Esophagus squamous epithelium (tissue), 5 donors: ENCODE measurements at regions not wholly inside any gene's neighbourhood (a gene's known extent, or its start where the extent isn't known, plus 50 kb on each side); places are given as distances from the start of the nearest gene placed in this dataset.

ENCODE experiments used
- DNase-seq: peaks from one replicate; lab custom pipeline; 2025; lab: John Stamatoyannopoulos, UW
- H3K27ac ChIP-seq, 4 donors: fragments of 200-600 bp; sonication (generic); one replicate each; pipeline ENCODE4 v1.5.1; 2016 to 2019; ENCODE audit warnings: mild to moderate bottlenecking in 1 of 4
- H3K27me3 ChIP-seq, 4 donors: fragments of 200-600 bp; sonication (generic); 1 replicate in 3 of 4; 2 replicates in 1 of 4; pipeline versions ENCODE4 v1.5.1 to v1.6.0; 2017 to 2021; ENCODE audit warnings: antibody characterized with exemption in 1 of 4
- H3K36me3 ChIP-seq, 3 donors: fragments of 200-600 bp; sonication (generic); one replicate each; pipeline ENCODE4 v1.5.1; 2016 to 2019
- H3K4me1 ChIP-seq, 3 donors: fragments of 200-600 bp; sonication (generic); one replicate each; pipeline ENCODE4 v1.5.1; 2017 to 2019
- H3K4me3 ChIP-seq, 4 donors: fragments of 200-600 bp; sonication (generic); 1 replicate in 3 of 4; 2 replicates in 1 of 4; pipeline ENCODE4 v1.5.1; 2016 to 2019; ENCODE audit warnings: mild to moderate bottlenecking in 2 of 4, moderate library complexity in 1 of 4
- H3K9me3 ChIP-seq, 3 donors: fragments of 200-600 bp; sonication (generic); one replicate each; pipeline ENCODE4 v1.5.1; 2016 to 2019
- CTCF ChIP-seq, 6 experiments: fragments of 450-650 bp in 4 of 6; fragments of 200-600 bp in 2 of 6; sonication (generic) in 2 of 6; IDR thresholded peaks; one replicate each; pipeline ENCODE4 v1.5.1; 2016 to 2019; ENCODE audit warnings: antibody characterized with exemption in 6 of 6, mild to moderate bottlenecking in 4 of 6, moderate library complexity in 4 of 6
- POLR2A ChIP-seq, 4 donors: fragments of 450-650 bp; IDR thresholded peaks; one replicate each; pipeline ENCODE4 v1.6.1; 2017; ENCODE audit warnings: antibody characterized with exemption in 4 of 4, mild to moderate bottlenecking in 4 of 4, moderate library complexity in 3 of 4
- WGBS, 2 donors: methylation state at CpG; one replicate each; pipeline ENCODE4 v1.1.5; 2018; 5-methylcytosine and 5-hydroxymethylcytosine counted together
- intact Hi-C: fragments of 100-400 bp; cut with DNase I; formaldehyde crosslinking; loops from one replicate; pipeline ENCODE4 v1.15.0; 2022
- donor health status: DM: yes; HTN: yes; CAD: no.

DNA sequence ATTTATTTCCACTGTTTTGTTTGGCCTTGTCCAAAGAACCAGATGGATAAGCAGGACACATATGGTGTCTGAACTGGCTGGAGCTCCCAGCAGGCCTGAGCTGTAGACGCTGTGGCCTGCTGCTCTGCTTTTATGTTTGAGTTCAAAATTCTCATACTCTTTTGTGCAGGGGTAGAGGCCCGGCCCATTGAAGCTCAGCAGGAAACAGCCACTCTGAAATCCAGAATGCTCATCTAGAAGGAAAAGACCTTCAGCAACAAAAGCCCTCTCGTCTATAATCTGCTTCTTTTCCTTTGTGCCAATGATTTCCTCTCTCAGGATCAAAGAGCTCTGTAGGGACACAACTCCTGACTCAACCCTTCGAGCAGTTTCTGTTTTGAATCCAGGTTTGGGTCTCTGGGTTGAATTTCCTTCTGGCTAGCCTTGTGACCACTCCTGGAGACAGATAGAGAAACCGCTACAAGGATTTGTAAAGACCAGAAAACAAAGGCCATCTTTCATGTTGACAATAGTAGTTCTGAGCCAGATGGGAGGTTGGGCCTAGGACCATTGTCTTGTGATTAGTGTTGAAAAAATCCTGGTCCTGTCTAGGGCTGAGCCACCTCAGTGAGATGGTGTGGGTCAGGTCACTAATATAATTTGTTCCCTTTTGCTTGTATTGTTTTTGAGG, 446.7 kb downstream of the BCKDHB start:
- no peaks in the 10 kb centered on the region for H3K27me3 ChIP-seq
- H3K4me1 ChIP-seq: peaks cover 0 to 5% (median 0%) of the 10 kb centered on the region in 3 donors
- no peak for TF ChIP-seq POLR2A (IDR thresholded peaks at IDR 0.05)
- TF ChIP-seq CTCF (IDR thresholded peaks at IDR 0.05): no peak
- no peaks in the 10 kb centered on the region for H3K9me3 ChIP-seq
- no peak overlapping the region for H3K27ac ChIP-seq
- DNase-seq: no peak
- 48 to 69% methylated on average over 5 of the region's 5 CpGs for WGBS, 2 donors
- intact Hi-C loops: no loop called here
- H3K4me3 ChIP-seq: no peak overlapping the region
- H3K36me3 ChIP-seq: no peaks in the 10 kb centered on the region

DNA sequence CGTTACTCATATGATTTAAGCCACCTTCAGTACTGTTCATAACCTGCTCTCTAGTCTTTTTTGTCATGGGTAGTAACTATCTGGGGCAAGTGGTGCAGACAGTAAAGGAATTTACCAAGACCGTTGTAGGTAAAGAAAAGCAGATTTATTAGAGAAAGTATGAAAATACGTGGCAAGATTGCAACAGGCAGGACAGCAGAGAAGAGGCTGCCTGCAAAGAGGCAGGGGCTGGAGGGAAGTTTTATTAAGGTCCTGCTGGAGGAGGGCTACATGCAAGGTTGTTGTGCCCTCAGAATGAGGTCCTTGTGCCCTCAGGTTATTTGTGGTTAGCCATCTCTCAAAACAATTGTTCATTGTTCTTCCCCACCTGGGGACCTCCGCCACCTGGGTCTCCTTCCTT, 444.3 kb downstream of the BCKDHB start:
- 73 to 81% methylated on average over 4 of the region's 4 CpGs for WGBS, 2 donors
- peaks cover 0 to 9% (median 0%) of the 10 kb centered on the region in 3 donors for H3K4me1 ChIP-seq
- TF ChIP-seq CTCF (IDR thresholded peaks at IDR 0.05) (no peak), POLR2A (IDR thresholded peaks at IDR 0.05) (no peak)
- H3K27me3 ChIP-seq: no peaks in the 10 kb centered on the region
- DNase-seq: no peak
- no peak overlapping the region for H3K27ac ChIP-seq
- intact Hi-C loops: no loop called here
- no peak overlapping the region for H3K4me3 ChIP-seq
- no peaks in the 10 kb centered on the region for H3K36me3 ChIP-seq
- H3K9me3 ChIP-seq: no peaks in the 10 kb centered on the region

DNA sequence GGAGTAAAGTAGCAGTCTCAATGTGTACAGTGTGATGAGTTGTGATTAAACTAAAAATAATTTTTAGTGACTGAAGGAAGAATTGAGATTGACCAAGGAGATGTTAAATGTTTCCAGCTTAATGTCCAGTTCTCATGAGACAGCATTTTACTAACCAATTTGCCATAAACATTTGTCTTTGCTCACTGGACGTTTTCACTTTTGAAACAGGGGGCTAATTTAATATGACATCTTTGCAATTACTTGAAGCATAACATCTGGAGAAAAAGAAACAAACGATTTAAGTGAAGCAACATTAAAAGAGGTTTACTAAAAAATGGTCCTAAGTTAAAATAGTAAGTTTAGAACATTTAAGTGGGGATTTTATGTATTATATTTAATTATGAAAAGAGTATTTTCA, 443.8 kb downstream of the BCKDHB start:
- 39 to 48% methylated on average over 2 of the region's 2 CpGs for WGBS, 2 donors
- H3K36me3 ChIP-seq: no peaks in the 10 kb centered on the region
- H3K9me3 ChIP-seq: no peaks in the 10 kb centered on the region
- TF ChIP-seq POLR2A (IDR thresholded peaks at IDR 0.05): no peak
- no peak for TF ChIP-seq CTCF (IDR thresholded peaks at IDR 0.05)
- H3K27me3 ChIP-seq: no peaks in the 10 kb centered on the region
- intact Hi-C loops: no loop called here
- H3K4me3 ChIP-seq: no peak overlapping the region
- DNase-seq: no peak
- H3K27ac ChIP-seq: no peak overlapping the region
- H3K4me1 ChIP-seq: peaks cover 0 to 9% (median 0%) of the 10 kb centered on the region in 3 donors

GRCh38 chr6:80548532-80548931, 442.1 kb downstream of the BCKDHB start:
- 78 to 88% methylated on average over 5 to 6 of the region's 6 CpGs for WGBS, 2 donors
- Histone ChIP-seq H3K4me3 (no peak overlapping the region), H3K27me3 (no peaks in the 10 kb centered on the region), H3K4me1 (peaks cover 0 to 9% (median 0%) of the 10 kb centered on the region in 3 donors), H3K27ac (no peak overlapping the region), H3K36me3 (no peaks in the 10 kb centered on the region), H3K9me3 (no peaks in the 10 kb centered on the region)
- intact Hi-C loops: no loop called here
- no peak for TF ChIP-seq CTCF (IDR thresholded peaks at IDR 0.05)
- TF ChIP-seq POLR2A (IDR thresholded peaks at IDR 0.05): no peak
- no peak for DNase-seq

- Histone ChIP-seq H3K9me3 (no peaks in the 10 kb centered on the region), H3K27ac (no peak overlapping the region), H3K4me3 (no peak overlapping the region), H3K36me3 (no peaks in the 10 kb centered on the region), H3K27me3 (no peaks in the 10 kb centered on the region), H3K4me1 (peaks cover 0 to 9% (median 0%) of the 10 kb centered on the region in 3 donors)
- no peak for TF ChIP-seq POLR2A (IDR thresholded peaks at IDR 0.05)
- no peak for TF ChIP-seq CTCF (IDR thresholded peaks at IDR 0.05)
- DNase-seq: no peak
- WGBS, 2 donors: 15 to 17% methylated on average over 1 of the region's 1 CpG
- intact Hi-C loops: no loop called here
These were observed 441.4 kb downstream of the BCKDHB start for GRCh38 chr6:80547827-80548226.
